Mucosa of descending colon (tissue), 3 donors: ENCODE measurements at regions not wholly inside any gene's neighbourhood (a gene's known extent, or its start where the extent isn't known, plus 50 kb on each side); places are given as distances from the start of the nearest gene placed in this dataset.

Experiments
- ATAC-seq: fragments of 200-7000 bp; cut with Tn5 transposase; one replicate; pipeline ENCODE4 v1.9.1; 2020; ENCODE audit warnings: mild to moderate bottlenecking, moderate library complexity
- DNase-seq, 3 donors: peaks; one replicate each; pipeline ENCODE4 v3.0.0-alpha.2; 2020
- H3K36me3 ChIP-seq: fragments of 200-600 bp; one replicate; pipeline ENCODE4 v1.8.0; 2021; ENCODE audit warnings: low read depth, mild to moderate bottlenecking
- H3K4me1 ChIP-seq: fragments of 200-600 bp; one replicate; pipeline ENCODE4 v1.8.0; 2021; ENCODE audit warnings: low read depth, mild to moderate bottlenecking
- H3K4me3 ChIP-seq: fragments of 200-600 bp; one replicate; pipeline ENCODE4 v1.8.0; 2021; ENCODE audit warnings: mild to moderate bottlenecking
- H3K9me3 ChIP-seq: fragments of 200-600 bp; one replicate; pipeline ENCODE4 v1.8.0; 2021; ENCODE audit warnings: mild to moderate bottlenecking
- intact Hi-C, 2 donors: fragments of 100-400 bp; cut with DNase I in 1 of 2; cut with micrococcal nuclease in 1 of 2; formaldehyde crosslinking; loops; one replicate each; pipeline versions ENCODE4 v1.11.0 to v1.11.1; 2022; cut with DNase I, micrococcal nuclease
- TF ChIP-seq, protein P1 (sequence below): fragments of 200-600 bp; IDR thresholded peaks from one replicate; pipeline ENCODE4 v1.8.0; 2022; ENCODE audit warnings: antibody characterized with exemption, mild to moderate bottlenecking
- donor health status: DM: no; HTN: no; CAD: no; lungs with moderate emphysema.
- donor health status: DM: no; HTN: no; CAD: no.
- donor health status: DM: no; HTN: yes; CAD: no.

DNA sequence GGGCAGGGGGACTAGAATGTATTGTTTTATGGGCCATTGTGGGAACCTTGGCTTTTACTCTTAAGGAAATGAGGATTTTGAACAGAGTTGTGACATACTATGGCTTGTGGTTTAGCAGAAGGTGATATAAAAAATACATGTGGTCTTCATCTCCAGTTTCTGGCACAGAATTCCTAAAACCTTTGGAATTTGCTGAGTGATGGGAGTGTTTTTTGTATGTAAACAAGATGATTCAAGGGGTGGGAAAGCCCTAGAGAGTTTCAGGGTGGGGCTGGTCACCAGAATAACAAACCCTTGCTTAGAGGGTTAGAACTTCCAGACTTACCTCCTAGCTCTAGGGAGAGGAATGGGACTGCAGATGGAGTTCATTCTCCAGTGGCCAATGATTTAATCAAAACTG, 316.1 kb downstream of the PHKB start:
- TF ChIP-seq, protein P1, sequence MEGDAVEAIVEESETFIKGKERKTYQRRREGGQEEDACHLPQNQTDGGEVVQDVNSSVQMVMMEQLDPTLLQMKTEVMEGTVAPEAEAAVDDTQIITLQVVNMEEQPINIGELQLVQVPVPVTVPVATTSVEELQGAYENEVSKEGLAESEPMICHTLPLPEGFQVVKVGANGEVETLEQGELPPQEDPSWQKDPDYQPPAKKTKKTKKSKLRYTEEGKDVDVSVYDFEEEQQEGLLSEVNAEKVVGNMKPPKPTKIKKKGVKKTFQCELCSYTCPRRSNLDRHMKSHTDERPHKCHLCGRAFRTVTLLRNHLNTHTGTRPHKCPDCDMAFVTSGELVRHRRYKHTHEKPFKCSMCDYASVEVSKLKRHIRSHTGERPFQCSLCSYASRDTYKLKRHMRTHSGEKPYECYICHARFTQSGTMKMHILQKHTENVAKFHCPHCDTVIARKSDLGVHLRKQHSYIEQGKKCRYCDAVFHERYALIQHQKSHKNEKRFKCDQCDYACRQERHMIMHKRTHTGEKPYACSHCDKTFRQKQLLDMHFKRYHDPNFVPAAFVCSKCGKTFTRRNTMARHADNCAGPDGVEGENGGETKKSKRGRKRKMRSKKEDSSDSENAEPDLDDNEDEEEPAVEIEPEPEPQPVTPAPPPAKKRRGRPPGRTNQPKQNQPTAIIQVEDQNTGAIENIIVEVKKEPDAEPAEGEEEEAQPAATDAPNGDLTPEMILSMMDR = no peak
- Histone ChIP-seq H3K36me3 (no peaks in the 10 kb centered on the region), H3K9me3 (no peaks in the 10 kb centered on the region), H3K4me3 (no peak overlapping the region), H3K4me1 (no peaks in the 10 kb centered on the region)
- DNase-seq (no peak), ATAC-seq (no peak)
- intact Hi-C loops = no loop called here

DNA sequence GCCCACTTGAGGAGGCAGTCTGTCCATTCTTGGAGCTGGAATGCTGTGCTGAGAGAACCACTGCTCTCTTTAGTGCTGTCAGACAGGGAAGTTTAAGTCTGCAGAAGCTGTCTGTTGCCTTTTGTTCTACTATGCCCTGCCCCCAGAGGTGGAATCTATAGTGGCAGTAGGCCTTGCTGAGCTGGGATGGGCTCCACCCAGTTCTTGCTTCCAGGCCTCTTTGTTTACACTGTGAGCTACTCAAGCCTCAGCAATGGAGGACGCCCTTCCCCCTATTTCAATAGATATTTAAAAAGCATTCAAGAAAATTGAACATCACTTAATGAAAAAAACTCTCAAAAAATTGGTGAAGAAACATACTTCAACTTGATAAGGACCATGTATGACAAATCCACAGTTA, 313.5 kb downstream of the PHKB start:
- Histone ChIP-seq H3K4me1 (no peaks in the 10 kb centered on the region), H3K4me3 (no peak overlapping the region), H3K36me3 (no peaks in the 10 kb centered on the region), H3K9me3 (no peaks in the 10 kb centered on the region)
- intact Hi-C loops = no loop called here
- DNase-seq (peak in 2 of 3 donors; percentile 50 to 75), ATAC-seq (no peak)
- TF ChIP-seq, protein P1 = no peak

DNA sequence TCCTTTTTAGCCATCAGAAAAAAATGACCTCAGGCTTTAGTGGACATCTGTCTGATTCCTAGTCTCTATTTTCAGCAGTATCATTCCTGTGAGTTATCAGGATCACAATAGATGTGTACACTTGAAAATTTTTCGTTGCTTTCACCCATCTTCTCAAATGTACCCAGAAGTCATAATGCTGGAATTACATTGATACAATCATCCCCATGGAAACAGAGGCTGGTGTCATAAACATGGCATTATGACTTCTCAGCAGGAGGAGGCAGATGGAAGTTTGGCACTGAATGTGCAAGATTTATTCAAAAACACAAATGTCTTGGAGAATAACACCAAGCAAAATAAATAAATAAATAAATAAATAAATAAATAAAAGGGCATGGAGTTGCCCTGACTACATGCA, 292.5 kb downstream of the PHKB start:
- intact Hi-C loops = no loop called here
- TF ChIP-seq, protein P1 = no peak
- no peaks in the 10 kb centered on the region for H3K9me3 ChIP-seq
- no peaks in the 10 kb centered on the region for H3K36me3 ChIP-seq
- ATAC-seq (no peak), DNase-seq (no peak)
- no peak overlapping the region for H3K4me3 ChIP-seq
- no peaks in the 10 kb centered on the region for H3K4me1 ChIP-seq
